ENCODE measurements at regions not wholly inside any gene's neighbourhood (a gene's known extent, or its start where the extent isn't known, plus 50 kb on each side); places are given as distances from the start of the nearest gene placed in this dataset.
"Not testable (repeated sequence)": the region's sequence is repeated elsewhere in the genome, so short reads cannot be mapped to it uniquely, and the experiment has no call there.

DNA sequence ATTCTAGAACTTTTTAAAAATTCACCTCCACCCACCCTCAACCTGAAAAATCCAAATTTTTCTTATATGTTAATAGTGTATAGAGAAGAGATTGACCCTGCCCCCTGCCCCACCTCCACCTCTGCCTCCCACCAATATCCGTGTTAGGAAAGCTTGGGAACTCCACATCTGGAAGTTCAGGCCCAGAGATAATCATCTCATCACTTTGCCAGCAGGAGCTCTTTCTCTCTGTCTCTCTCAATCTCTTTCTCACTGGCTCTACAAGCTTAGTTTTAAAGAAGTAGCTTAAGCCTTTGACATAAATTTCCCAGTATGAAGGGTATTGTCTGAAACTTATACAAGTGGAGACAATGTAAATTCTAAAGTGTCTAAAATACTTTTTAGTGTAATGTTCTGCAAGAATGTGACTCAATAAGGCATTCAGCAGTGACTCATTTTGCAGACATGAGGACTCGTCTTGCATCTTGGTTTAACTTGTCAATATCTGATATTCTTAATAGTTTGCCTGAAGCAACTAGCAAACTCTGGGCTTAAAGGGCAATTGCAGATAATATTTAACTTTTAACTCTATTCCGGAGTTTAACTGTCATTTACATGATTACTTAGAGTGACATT is 299.8 kb upstream of the EPHA3 start:
- no peak for DNase-seq

- no peak for DNase-seq
Measured at GRCh38 chr3:88809993-88810392, 297.4 kb upstream of the EPHA3 start.

DNA sequence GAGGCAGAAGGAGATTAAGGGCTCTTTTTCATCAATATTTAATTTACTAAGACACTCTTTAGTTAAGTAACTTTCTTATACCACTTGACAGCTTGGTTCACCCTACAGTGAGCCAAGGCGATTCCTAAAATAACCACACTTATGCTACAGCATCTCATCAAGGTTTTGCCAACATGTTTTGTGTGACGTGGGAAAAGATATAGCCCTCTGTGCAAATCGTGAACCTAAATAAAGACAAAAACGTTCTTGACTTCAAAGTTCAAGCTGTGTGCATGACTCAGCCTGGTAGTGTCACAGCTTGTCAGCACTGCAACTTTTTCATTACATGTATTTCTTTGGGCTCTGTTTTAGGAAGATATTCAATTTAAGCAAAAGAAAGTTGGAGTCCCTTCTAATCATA is 297.0 kb upstream of the EPHA3 start:
- no peak for DNase-seq

GRCh38 chr3:88811096-88811495 is 296.3 kb upstream of the EPHA3 start:
- DNase-seq: no peak

GRCh38 chr3:88812576-88812975 is 294.8 kb upstream of the EPHA3 start:
- DNase-seq: no peak

DNA sequence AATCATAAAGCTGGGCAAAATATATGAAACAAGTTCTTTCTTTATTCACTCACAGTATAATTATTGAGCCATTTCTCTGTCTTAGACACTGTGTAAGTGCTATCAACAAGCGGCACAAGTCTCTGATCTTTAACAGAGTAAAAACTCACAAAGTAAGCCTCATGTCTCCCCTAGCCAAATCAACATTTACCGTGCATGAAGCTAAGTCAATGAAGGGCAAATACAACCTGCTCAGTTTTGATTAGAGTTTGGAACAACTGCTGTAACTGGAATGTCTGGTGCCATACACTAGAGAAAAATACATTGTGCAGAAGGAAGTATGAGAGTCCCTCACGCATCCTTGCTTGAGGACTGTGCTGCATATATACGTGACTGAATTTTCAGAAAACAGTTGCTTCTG is 291.0 kb upstream of the EPHA3 start:
- DNase-seq: no peak

- DNase-seq: no peak
Measured at GRCh38 chr3:88824666-88825564, 282.5 kb upstream of the EPHA3 start.

DNA sequence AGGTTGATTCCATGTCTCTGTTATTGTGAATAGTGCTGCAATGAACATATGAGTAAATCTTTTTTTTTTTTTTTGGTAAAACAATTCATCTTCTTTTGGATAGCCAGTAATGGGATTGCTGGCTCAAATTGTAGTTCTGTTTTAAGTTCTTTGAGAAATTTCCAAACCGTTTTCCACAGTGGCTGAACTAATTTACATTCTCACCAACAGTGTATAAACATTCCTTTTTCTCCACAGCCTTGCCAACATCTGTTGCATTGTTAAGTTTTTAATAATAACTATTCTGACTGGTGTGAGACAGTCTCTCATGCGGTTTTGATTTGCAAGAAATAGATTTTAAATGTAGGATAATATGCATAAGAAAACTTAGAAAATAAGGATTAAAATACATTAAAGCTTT is 279.0 kb upstream of the EPHA3 start:
- no peak for DNase-seq

DNA sequence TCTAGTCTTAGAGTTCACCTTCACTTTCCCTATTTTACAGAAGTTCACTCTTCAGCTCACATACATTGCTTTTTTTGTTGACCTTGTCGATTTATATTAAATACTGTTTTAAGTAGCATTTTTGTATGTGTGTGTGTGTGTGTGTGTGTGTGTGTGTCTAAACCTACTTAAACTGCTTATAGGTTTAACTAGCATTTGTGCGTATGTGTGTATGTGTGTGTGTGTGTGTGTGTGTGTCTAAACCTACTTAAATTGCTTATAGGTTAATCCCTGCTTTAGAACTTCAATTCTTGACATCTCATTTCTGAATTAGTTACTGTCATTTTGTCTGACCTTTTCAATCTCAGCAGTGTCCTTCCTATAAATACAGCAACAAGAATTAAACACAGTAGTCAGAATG is 254.8 kb upstream of the EPHA3 start:
- no peak for DNase-seq

- DNase-seq: no peak
Measured at GRCh38 chr3:88863196-88863595, 244.2 kb upstream of the EPHA3 start.

DNA sequence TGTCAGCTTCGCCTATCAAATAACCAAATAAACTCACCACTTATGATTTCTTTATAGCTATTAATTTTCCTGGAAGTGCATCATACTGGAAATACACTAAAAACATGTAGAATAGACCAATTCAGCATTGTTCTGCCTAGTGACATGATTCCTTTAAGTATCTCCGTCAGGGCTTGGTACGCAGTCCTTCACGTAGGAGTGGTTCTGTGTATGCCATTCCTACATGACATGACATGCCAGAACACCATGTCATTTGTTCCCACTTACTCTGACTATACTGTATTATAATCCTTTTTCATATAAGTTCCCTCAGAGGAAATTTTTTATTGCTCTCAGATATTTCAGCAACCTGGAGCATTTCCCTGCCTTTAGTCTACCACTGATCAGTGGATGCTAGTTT is 230.7 kb upstream of the EPHA3 start:
- DNase-seq: no peak

GRCh38 chr3:88879905-88880304 is 227.5 kb upstream of the EPHA3 start:
- DNase-seq: no peak

DNA sequence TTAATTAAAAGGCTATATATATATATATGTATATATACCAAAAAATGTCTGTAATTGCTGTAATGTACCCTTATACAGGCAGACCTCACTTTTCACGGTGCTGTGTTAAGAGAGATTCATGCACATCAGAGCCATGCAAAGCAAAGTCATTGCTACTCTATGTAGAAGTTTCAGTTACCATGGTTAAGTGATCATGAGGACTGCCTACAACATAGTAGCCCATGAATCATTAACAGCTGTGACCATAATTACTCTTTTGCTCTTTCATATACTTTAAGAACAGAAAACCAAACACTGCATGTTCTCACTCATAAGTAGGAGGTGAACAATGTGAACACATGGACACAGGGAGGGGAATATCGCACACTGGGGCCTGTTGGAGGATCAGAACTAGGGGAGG is 225.3 kb upstream of the EPHA3 start:
- no peak for DNase-seq

- DNase-seq: not testable (repeated sequence)
Measured at GRCh38 chr3:88886624-88887023, 220.8 kb upstream of the EPHA3 start.

- no peak for DNase-seq
Measured at GRCh38 chr3:88896026-88896425, 211.4 kb upstream of the EPHA3 start.

DNA sequence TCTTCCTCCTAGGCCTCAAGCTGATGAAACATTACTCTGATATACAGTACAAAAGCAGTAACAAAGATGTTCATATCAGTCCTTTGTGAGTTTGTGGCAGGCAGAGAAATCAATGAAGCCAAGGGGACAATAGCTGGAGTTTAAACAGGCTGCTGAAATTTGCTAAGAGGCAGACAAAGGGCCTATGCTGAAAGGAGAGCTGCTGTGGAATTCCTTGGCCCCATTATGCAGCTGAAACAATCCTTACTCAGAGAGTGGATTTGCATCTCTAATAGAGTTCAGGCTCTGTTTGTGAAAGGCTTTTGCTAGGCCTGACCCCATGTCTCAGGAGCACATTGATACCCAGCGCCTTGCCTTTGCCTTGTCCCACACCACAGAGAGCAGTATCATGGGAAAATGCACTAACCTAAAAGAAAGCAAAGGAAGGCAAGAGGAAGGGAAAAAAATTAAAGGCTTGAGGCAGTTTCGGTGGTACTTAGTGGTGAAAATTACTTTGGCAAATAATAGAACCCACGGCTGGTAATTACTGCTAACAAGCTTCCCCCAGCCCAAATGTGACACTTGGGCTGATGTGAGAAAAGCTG is 195.0 kb upstream of the EPHA3 start:
- DNase-seq: no peak

DNA sequence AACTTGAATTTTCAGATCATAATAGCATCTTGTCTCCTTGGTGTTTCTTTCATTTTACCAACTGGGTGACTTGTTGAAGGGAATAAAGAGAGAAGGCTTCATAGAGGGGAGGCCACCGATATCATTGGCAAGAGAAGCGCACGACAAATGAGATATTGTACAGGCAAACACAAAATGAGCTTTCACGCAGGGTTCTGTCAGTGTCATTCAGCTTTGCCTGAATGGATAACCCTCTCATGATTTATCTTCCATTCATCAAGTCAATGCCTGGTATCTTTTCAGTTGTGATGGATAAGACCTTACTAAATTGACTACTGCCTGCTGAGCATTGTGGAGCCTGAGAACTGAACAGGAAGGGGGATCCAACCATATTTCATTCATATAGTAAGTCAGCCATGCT is 188.6 kb upstream of the EPHA3 start:
- no peak for DNase-seq

DNA sequence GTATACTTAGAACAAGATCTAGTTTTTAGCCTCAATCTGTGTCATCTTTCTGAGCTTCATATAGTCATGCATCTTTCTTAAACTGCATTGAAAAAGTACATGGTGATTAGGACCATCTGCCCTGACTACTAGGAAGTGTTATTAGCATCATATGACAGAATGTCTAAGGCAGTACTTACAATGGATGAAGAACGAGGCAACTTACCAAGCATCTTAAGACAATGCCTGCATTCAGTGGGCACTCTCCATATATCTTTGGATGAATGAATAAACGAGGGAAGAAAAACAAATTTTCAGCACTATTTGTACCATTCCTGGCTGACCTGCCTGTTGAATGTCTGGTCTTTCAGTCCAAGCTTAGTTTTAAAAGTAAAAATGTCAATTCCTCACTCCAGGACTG is 185.4 kb upstream of the EPHA3 start:
- DNase-seq: no peak

DNA sequence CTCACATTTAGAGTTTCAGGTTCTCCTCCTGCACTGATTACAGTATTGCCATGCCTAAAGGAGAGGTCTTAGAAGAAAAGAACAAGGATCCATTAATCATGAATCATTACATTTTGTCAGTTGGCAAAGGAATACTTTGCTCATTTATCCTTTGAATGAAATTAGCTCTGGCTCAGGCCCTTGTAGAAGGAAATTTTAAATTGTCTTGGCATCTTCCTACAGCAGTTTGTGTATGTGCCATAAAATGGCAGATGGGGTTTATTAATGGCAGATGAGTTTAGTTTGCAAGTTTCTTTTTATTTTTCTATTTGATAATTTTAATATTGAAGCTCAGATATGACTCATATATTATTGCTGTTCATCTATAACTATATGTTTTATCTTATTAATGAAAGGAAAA is 181.2 kb upstream of the EPHA3 start:
- DNase-seq: no peak

GRCh38 chr3:88930611-88931010 is 176.8 kb upstream of the EPHA3 start:
- no peak for DNase-seq

DNA sequence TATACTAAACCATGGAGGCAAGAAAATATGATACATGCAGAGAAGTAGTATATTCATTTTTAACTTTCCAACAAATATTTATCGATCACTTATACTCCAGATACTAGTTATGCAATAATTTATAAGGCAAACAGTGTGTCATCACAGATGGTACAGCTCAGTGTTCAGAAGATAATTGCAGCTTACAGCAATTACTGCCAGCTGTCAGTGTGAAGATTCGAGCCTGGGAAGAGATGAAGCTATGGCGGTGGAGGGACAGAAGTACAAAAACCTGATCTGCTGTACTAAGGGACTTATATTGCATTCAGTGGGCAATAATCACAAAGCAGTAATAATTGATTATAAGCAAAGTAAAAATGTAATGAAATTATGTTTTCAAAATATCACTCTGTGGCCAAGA is 170.6 kb upstream of the EPHA3 start:
- no peak for DNase-seq

- no peak for DNase-seq
Measured at GRCh38 chr3:88940296-88940695, 167.1 kb upstream of the EPHA3 start.

DNA sequence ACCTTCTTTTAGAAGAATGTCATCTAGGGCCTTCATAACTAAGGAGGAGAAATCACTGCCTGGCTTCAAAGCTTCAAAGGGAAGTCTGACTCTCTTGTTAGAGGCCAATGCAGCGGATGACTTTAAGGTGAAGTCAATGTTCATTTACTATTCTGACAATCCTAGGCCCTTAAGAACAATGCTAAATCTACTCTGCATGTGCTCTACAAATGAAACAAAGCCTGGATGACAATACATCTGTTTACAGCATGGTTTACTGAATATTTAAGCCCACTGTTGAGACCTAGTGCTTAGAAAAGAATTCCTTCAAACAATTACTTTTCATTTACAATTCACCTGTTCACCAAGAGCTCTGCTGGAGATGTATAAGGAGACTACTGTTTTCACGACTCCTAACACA is 160.4 kb upstream of the EPHA3 start:
- DNase-seq: no peak

Data from right lung (tissue), 2 donors.